H9 (cell line): ENCODE measurements at regions not wholly inside any gene's neighbourhood (a gene's known extent, or its start where the extent isn't known, plus 50 kb on each side); places are given as distances from the start of the nearest gene placed in this dataset.

ENCODE experiments used
- DNase-seq: peaks from one replicate; pipeline ENCODE4 v3.0.0-alpha.2; 2017
- H2AFZ ChIP-seq: one replicate; pipeline ENCODE4 v1.6.1; 2013; ENCODE audit warnings: mild to moderate bottlenecking, low read length, control low read depth, moderate library complexity
- H2AK5ac ChIP-seq: 2 replicates; pipeline ENCODE4 v1.6.1; 2013; ENCODE audit warnings: low read length, control low read depth, mixed read lengths; ENCODE audit not compliant: insufficient read length
- H2BK120ac ChIP-seq: one replicate; pipeline ENCODE4 v1.6.1; 2013; ENCODE audit warnings: low read depth, mild to moderate bottlenecking, low read length, control low read depth, inconsistent platforms; ENCODE audit not compliant: poor library complexity, severe bottlenecking
- H2BK12ac ChIP-seq: 2 replicates; pipeline ENCODE4 v1.6.1; 2013; ENCODE audit warnings: low read length, control low read depth, mixed read lengths, low read depth; ENCODE audit not compliant: insufficient read length
- H2BK15ac ChIP-seq: 2 replicates; pipeline ENCODE4 v1.6.1; 2013; ENCODE audit warnings: low read depth, low read length, control low read depth
- H2BK20ac ChIP-seq: one replicate; pipeline ENCODE4 v1.6.1; 2013; ENCODE audit warnings: low read depth, mild to moderate bottlenecking, low read length, control low read depth, inconsistent platforms; ENCODE audit not compliant: poor library complexity, severe bottlenecking
- H2BK5ac ChIP-seq: 2 replicates; pipeline ENCODE4 v1.6.1; 2013; ENCODE audit warnings: low read length, control low read depth, mixed read lengths; ENCODE audit not compliant: insufficient read length
- H3K14ac ChIP-seq: 2 replicates; pipeline ENCODE4 v1.6.1; 2013; ENCODE audit warnings: low read length, control low read depth; ENCODE audit not compliant: insufficient read depth
- H3K18ac ChIP-seq: 2 replicates; pipeline ENCODE4 v1.6.1; 2013; ENCODE audit warnings: low read depth, mild to moderate bottlenecking, mixed read lengths, low read length, control low read depth; ENCODE audit not compliant: insufficient read length
- H3K23ac ChIP-seq: 2 replicates; pipeline ENCODE4 v1.6.1; 2013; ENCODE audit warnings: low read length, control low read depth, mixed read lengths, low read depth; ENCODE audit not compliant: insufficient read length
- H3K23me2 ChIP-seq: 2 replicates; pipeline ENCODE4 v1.6.1; 2013; ENCODE audit warnings: low read depth, mild to moderate bottlenecking, mixed read lengths, low read length, control low read depth; ENCODE audit not compliant: insufficient read length, poor library complexity, severe bottlenecking
- H3K27ac ChIP-seq: 2 replicates; pipeline ENCODE4 v1.5.1; 2013; ENCODE audit warnings: low read length, control low read depth, mixed read lengths, low read depth; ENCODE audit not compliant: insufficient read length
- H3K27me3 ChIP-seq: 2 replicates; pipeline ENCODE4 v1.6.1; 2013; ENCODE audit warnings: low read length, control low read depth, inconsistent platforms; ENCODE audit not compliant: insufficient read depth
- H3K4ac ChIP-seq: 2 replicates; pipeline ENCODE4 v1.6.1; 2013; ENCODE audit warnings: low read depth, mild to moderate bottlenecking, control low read depth, inconsistent platforms, low read length, moderate library complexity
- H3K4me1 ChIP-seq: 2 replicates; pipeline ENCODE4 v1.6.1; 2013; ENCODE audit warnings: low read length, control low read depth, inconsistent platforms; ENCODE audit not compliant: insufficient read depth
- H3K4me2 ChIP-seq: 2 replicates; pipeline ENCODE4 v1.6.1; 2013; ENCODE audit warnings: low read length, control low read depth, mixed read lengths; ENCODE audit not compliant: insufficient read length, insufficient read depth
- H3K56ac ChIP-seq: 2 replicates; pipeline ENCODE4 v1.6.1; 2013; ENCODE audit warnings: low read depth, mild to moderate bottlenecking, mixed read lengths, low read length, control low read depth; ENCODE audit not compliant: insufficient read length
- H3K79me1 ChIP-seq: 2 replicates; pipeline ENCODE4 v1.6.1; 2013; ENCODE audit warnings: low read depth, mild to moderate bottlenecking, moderate library complexity, low read length, control low read depth, inconsistent platforms; ENCODE audit not compliant: insufficient read depth, poor library complexity, severe bottlenecking
- H3K79me2 ChIP-seq: 2 replicates; pipeline ENCODE4 v1.6.1; 2013; ENCODE audit warnings: low read length, control low read depth, inconsistent platforms; ENCODE audit not compliant: insufficient read depth
- H3K9ac ChIP-seq: 2 replicates; pipeline ENCODE4 v1.6.1; 2013; ENCODE audit warnings: low read length, control low read depth, mixed read lengths; ENCODE audit not compliant: insufficient read length; ENCODE audit errors: extremely low read depth
- H3K9me3 ChIP-seq: one replicate; pipeline ENCODE4 v1.6.1; 2013; ENCODE audit warnings: low read depth, low read length, inconsistent platforms; ENCODE audit not compliant: control insufficient read depth
- H3T11ph ChIP-seq: one replicate; pipeline ENCODE4 v1.6.1; 2013; ENCODE audit warnings: mild to moderate bottlenecking, low read length, control low read depth, inconsistent platforms
- H4K20me1 ChIP-seq: one replicate; pipeline ENCODE4 v1.6.1; 2013; ENCODE audit not compliant: control insufficient read depth, insufficient read length, insufficient read depth
- H4K5ac ChIP-seq: 2 replicates; pipeline ENCODE4 v1.6.1; 2013; ENCODE audit warnings: low read depth, mild to moderate bottlenecking, mixed read lengths, low read length, control low read depth; ENCODE audit not compliant: insufficient read length
- H4K8ac ChIP-seq: replicated peaks from 2 replicates; pipeline ENCODE4 v1.6.1; 2013; ENCODE audit warnings: low read length, control low read depth, mixed read lengths, low read depth; ENCODE audit not compliant: insufficient read length
- H4K91ac ChIP-seq: 2 replicates; pipeline ENCODE4 v1.6.1; 2013; ENCODE audit warnings: low read depth, mild to moderate bottlenecking, moderate library complexity, mixed read lengths, low read length, control low read depth; ENCODE audit not compliant: insufficient read length
- H3K27ac Mint-ChIP-seq, 3 experiments: 2 replicates in 2 of 3; 3 replicates in 1 of 3; pipeline ENCODE4 v1.8.0; 2020 to 2021; ENCODE audit warnings: mixed read lengths in 3 of 3, mild to moderate bottlenecking in 1 of 3, moderate library complexity in 1 of 3
- H3K27me3 Mint-ChIP-seq: 2 replicates; pipeline ENCODE4 v1.8.0; 2021; ENCODE audit warnings: low read depth, mild to moderate bottlenecking, moderate library complexity, mixed read lengths
- H3K36me3 Mint-ChIP-seq, 3 experiments: 2 replicates in 2 of 3; 3 replicates in 1 of 3; pipeline ENCODE4 v1.8.0; 2020 to 2021; ENCODE audit warnings: low read depth in 3 of 3, mixed read lengths in 3 of 3; ENCODE audit not compliant: insufficient read depth in 1 of 3
- H3K4me1 Mint-ChIP-seq, 2 experiments: 2 replicates each; pipeline ENCODE4 v1.8.0; 2020; ENCODE audit warnings: mixed read lengths in 2 of 2
- H3K4me3 Mint-ChIP-seq, 2 experiments: 2 replicates in 1 of 2; 3 replicates in 1 of 2; pipeline ENCODE4 v1.8.0; 2020 to 2021; ENCODE audit warnings: mild to moderate bottlenecking in 2 of 2, mixed read lengths in 2 of 2, moderate library complexity in 1 of 2
- H3K9me3 Mint-ChIP-seq, 2 experiments: 2 replicates in 1 of 2; 3 replicates in 1 of 2; pipeline ENCODE4 v1.8.0; 2020; ENCODE audit warnings: mild to moderate bottlenecking in 2 of 2, mixed read lengths in 2 of 2, moderate library complexity in 1 of 2
- WGBS: extraction: QIAGEN DNeasy Blood & Tissue Kit; methylation state at CpG from one replicate; pipeline ENCODE4 v1.1.7; 2013; ENCODE audit warnings: missing lambda C conversion rate, low lambda C conversion rate, mixed read lengths; ENCODE audit not compliant: insufficient read length; ENCODE audit errors: extremely low coverage; 5-methylcytosine and 5-hydroxymethylcytosine counted together
- TF ChIP-seq, protein P1 (sequence below): fragments of 200-600 bp; sonication (generic); conservative IDR thresholded peaks from 3 replicates; pipeline ENCODE4 v1.8.0; 2021; ENCODE audit warnings: antibody characterized with exemption, mild to moderate bottlenecking

DNA sequence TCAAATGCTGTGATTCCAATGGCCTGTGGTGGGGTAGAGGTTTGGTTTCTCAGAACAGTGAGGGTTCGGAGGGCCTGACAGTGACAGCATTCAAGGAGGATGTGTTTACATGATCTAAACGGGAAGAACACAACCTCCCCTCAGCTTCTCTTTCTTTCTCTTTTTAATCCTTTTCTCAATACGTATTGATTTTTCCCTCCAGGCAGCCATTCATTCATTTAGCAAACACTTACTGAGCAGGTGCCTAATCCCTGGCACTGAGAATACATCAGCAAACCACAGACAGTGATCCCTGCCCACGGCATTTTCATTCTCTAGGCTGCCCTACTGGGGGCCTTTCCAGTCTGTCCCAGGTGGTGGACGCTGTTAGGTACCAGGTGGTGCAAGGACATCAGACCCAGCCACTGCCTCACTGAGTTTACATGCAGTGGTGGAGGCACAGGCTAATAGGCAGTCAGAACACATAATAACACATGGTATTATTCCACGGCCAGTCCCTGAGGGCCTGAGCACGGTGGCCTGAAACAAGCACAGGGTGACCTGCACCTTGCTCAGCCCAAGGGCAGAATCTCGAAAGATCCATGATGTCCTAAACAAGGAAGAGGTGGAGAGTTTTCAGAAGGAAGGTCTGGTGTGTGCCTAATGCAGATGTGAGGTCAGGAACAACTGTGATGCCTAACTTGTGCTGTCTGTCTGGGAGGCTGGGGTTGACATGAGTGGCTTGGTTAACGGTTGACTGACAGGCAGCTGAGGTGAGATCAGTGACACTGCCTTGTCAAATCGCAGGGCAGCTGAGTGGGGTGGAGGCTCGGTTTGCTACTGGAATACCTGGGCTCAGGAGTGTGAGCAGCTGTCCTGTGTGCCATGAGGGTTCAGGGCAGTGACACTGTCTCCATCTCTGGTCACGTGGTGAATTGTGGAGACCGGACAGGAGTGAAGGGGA is 785.5 kb upstream of the HS6ST1 start:
- Mint-ChIP-seq H3K4me1 (peaks cover 40 to 41% of the 10 kb centered on the region in 2 experiments), H3K9me3 (no peaks in the 10 kb centered on the region; a peak in 1 of 5 replicates), H3K27ac (no peak overlapping the region; a peak in 1 of 7 replicates), H3K4me3 (no peak overlapping the region), H3K36me3 (no peaks in the 10 kb centered on the region), H3K27me3 (peaks cover 24% of the 10 kb centered on the region)
- no peak overlapping the region for H3T11ph ChIP-seq
- no peak overlapping the region for H2BK5ac ChIP-seq
- H3K56ac ChIP-seq = no peak overlapping the region
- no peaks in the 10 kb centered on the region for H3K27me3 ChIP-seq
- no peak overlapping the region for H2BK20ac ChIP-seq
- H3K23ac ChIP-seq = no peak overlapping the region
- no peak overlapping the region for H3K27ac ChIP-seq
- no peak overlapping the region for H4K8ac ChIP-seq
- no peak overlapping the region for H2BK120ac ChIP-seq
- peaks cover 3% of the 10 kb centered on the region for H3K23me2 ChIP-seq
- no peaks in the 10 kb centered on the region for H4K20me1 ChIP-seq
- no peak overlapping the region for H3K9ac ChIP-seq
- H3K79me1 ChIP-seq = no peaks in the 10 kb centered on the region
- H2BK12ac ChIP-seq = no peak overlapping the region
- no peak overlapping the region for H4K91ac ChIP-seq
- TF ChIP-seq, protein P1, sequence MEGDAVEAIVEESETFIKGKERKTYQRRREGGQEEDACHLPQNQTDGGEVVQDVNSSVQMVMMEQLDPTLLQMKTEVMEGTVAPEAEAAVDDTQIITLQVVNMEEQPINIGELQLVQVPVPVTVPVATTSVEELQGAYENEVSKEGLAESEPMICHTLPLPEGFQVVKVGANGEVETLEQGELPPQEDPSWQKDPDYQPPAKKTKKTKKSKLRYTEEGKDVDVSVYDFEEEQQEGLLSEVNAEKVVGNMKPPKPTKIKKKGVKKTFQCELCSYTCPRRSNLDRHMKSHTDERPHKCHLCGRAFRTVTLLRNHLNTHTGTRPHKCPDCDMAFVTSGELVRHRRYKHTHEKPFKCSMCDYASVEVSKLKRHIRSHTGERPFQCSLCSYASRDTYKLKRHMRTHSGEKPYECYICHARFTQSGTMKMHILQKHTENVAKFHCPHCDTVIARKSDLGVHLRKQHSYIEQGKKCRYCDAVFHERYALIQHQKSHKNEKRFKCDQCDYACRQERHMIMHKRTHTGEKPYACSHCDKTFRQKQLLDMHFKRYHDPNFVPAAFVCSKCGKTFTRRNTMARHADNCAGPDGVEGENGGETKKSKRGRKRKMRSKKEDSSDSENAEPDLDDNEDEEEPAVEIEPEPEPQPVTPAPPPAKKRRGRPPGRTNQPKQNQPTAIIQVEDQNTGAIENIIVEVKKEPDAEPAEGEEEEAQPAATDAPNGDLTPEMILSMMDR = no peak
- no peak overlapping the region for H2AK5ac ChIP-seq
- no peak overlapping the region for H3K4ac ChIP-seq
- DNase-seq = no peak
- no peak overlapping the region for H3K4me2 ChIP-seq
- H3K4me1 ChIP-seq = no peaks in the 10 kb centered on the region
- H3K79me2 ChIP-seq = no peaks in the 10 kb centered on the region
- H3K9me3 ChIP-seq = no peaks in the 10 kb centered on the region
- no peak overlapping the region for H4K5ac ChIP-seq
- no peak overlapping the region for H2BK15ac ChIP-seq
- no peak overlapping the region for H2AFZ ChIP-seq
- H3K18ac ChIP-seq = no peak overlapping the region
- no peak overlapping the region for H3K14ac ChIP-seq
- WGBS = no CpG with 5 or more reads among the region's 13 CpGs
